ENCODE measurements at regions not wholly inside any gene's neighbourhood (a gene's known extent, or its start where the extent isn't known, plus 50 kb on each side); places are given as distances from the start of the nearest gene placed in this dataset.

- Histone ChIP-seq H3K4me3 (no peak overlapping the region), H3K9me3 (no peaks in the 10 kb centered on the region), H3K36me3 (no peaks in the 10 kb centered on the region), H3K27ac (no peak overlapping the region), H3K4me1 (ENCODE audit: control insufficient read depth in 1 of 2, low read depth in 2 of 2) (peaks cover 3 to 5% of the 10 kb centered on the region in 2 donors), H3K27me3 (replicated peaks; ENCODE audit: insufficient read depth) (peaks cover 8% of the 10 kb centered on the region)
- DNase-seq (ENCODE audit: low spot score) (no peak), ATAC-seq (ENCODE audit: insufficient number of reproducible peaks, low FRiP score, low read depth) (no peak)
- no peak for TF ChIP-seq CTCF (IDR thresholded peaks at IDR 0.05)
These were observed 82.1 kb upstream of the IFNE start for GRCh38 chr9:21564175-21564574.

- Histone ChIP-seq H3K9me3 (no peaks in the 10 kb centered on the region), H3K27ac (no peak overlapping the region), H3K4me3 (no peak overlapping the region), H3K36me3 (no peaks in the 10 kb centered on the region), H3K27me3 (replicated peaks; ENCODE audit: insufficient read depth) (peaks cover 6% of the 10 kb centered on the region), H3K4me1 (ENCODE audit: control insufficient read depth in 1 of 2, low read depth in 2 of 2) (no peaks in the 10 kb centered on the region)
- ATAC-seq (ENCODE audit: insufficient number of reproducible peaks, low FRiP score, low read depth) (no peak), DNase-seq (ENCODE audit: low spot score) (no peak)
- no peak for TF ChIP-seq CTCF (IDR thresholded peaks at IDR 0.05)
These were observed 83.0 kb upstream of the IFNE start for GRCh38 chr9:21565155-21565554.

GRCh38 chr9:21567926-21568325 is 85.8 kb upstream of the IFNE start:
- no peak for TF ChIP-seq CTCF (IDR thresholded peaks at IDR 0.05)
- Histone ChIP-seq H3K9me3 (no peaks in the 10 kb centered on the region), H3K27me3 (replicated peaks; ENCODE audit: insufficient read depth) (peaks cover 6% of the 10 kb centered on the region), H3K27ac (no peak overlapping the region), H3K4me1 (ENCODE audit: control insufficient read depth in 1 of 2, low read depth in 2 of 2) (no peaks in the 10 kb centered on the region), H3K36me3 (no peaks in the 10 kb centered on the region), H3K4me3 (no peak overlapping the region)
- ATAC-seq (ENCODE audit: insufficient number of reproducible peaks, low FRiP score, low read depth) (no peak), DNase-seq (ENCODE audit: low spot score) (no peak)

DNA sequence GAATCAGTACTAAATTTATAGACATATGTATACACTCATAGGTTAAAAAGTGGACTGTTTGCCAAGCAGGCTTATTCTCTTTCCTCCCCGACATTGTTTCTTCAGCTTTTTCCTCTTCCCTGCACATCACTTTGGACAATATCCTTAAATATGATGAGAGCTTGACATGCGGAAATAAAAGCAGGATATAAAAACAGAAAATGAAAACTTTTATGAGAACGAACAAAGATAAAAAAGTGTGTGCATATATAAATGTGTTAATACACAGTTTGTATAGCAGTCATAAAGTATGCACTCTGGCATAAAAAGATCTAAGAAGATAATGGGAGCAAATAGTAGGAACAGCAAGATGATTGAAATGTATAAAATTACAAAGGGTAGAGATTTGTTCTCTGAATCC is 86.4 kb upstream of the IFNE start:
- Histone ChIP-seq H3K27ac (no peak overlapping the region), H3K9me3 (no peaks in the 10 kb centered on the region), H3K36me3 (no peaks in the 10 kb centered on the region), H3K27me3 (replicated peaks; ENCODE audit: insufficient read depth) (peaks cover 6% of the 10 kb centered on the region), H3K4me3 (no peak overlapping the region), H3K4me1 (ENCODE audit: control insufficient read depth in 1 of 2, low read depth in 2 of 2) (no peaks in the 10 kb centered on the region)
- ATAC-seq (ENCODE audit: insufficient number of reproducible peaks, low FRiP score, low read depth) (no peak), DNase-seq (ENCODE audit: low spot score) (no peak)
- TF ChIP-seq CTCF (IDR thresholded peaks at IDR 0.05) = no peak

- DNase-seq (ENCODE audit: low spot score) (no peak), ATAC-seq (ENCODE audit: insufficient number of reproducible peaks, low FRiP score, low read depth) (no peak)
- Histone ChIP-seq H3K9me3 (no peaks in the 10 kb centered on the region), H3K36me3 (no peaks in the 10 kb centered on the region), H3K27me3 (replicated peaks; ENCODE audit: insufficient read depth) (peaks cover 6% of the 10 kb centered on the region), H3K27ac (no peak overlapping the region), H3K4me1 (ENCODE audit: control insufficient read depth in 1 of 2, low read depth in 2 of 2) (no peaks in the 10 kb centered on the region), H3K4me3 (no peak overlapping the region)
- TF ChIP-seq CTCF (IDR thresholded peaks at IDR 0.05) = no peak
These were observed 87.6 kb upstream of the IFNE start for GRCh38 chr9:21569721-21570120.
